ENCODE measurements at regions not wholly inside any gene's neighbourhood (a gene's known extent, or its start where the extent isn't known, plus 50 kb on each side); places are given as distances from the start of the nearest gene placed in this dataset.

DNA sequence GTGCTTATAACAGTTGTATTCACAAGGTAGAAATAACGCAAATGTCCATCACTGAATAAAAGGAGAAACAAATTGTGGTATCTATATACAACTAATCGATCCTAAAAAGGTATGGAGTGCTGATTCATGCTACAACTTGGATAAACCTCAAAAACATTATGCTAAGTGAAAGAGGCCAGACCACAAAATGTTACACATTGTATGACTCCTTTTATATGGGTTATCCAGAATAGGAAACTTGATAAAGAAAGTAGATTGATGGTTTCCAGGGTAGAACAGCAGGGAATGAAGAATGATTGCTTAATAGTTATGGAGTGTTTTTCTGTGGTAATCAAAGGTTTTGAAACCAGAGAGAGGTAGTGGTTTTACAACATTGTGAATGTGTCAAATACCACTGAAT, 432.2 kb upstream of the TRIB2 start:
- Histone ChIP-seq H3K4me3 (no peak overlapping the region), H3K9me3 (no peaks in the 10 kb centered on the region), H3K27me3 (no peaks in the 10 kb centered on the region), H3K36me3 (ENCODE audit: low read depth, missing control alignments) (no peaks in the 10 kb centered on the region), H3K4me1 (no peaks in the 10 kb centered on the region), H3K27ac (no peak overlapping the region)
- WGBS, 2 donors: 93 to 94% methylated on average over 2 of the region's 2 CpGs
- no peak for DNase-seq
- no peak for TF ChIP-seq POLR2A (IDR thresholded peaks at IDR 0.05)
- TF ChIP-seq, protein P1, sequence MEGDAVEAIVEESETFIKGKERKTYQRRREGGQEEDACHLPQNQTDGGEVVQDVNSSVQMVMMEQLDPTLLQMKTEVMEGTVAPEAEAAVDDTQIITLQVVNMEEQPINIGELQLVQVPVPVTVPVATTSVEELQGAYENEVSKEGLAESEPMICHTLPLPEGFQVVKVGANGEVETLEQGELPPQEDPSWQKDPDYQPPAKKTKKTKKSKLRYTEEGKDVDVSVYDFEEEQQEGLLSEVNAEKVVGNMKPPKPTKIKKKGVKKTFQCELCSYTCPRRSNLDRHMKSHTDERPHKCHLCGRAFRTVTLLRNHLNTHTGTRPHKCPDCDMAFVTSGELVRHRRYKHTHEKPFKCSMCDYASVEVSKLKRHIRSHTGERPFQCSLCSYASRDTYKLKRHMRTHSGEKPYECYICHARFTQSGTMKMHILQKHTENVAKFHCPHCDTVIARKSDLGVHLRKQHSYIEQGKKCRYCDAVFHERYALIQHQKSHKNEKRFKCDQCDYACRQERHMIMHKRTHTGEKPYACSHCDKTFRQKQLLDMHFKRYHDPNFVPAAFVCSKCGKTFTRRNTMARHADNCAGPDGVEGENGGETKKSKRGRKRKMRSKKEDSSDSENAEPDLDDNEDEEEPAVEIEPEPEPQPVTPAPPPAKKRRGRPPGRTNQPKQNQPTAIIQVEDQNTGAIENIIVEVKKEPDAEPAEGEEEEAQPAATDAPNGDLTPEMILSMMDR (IDR thresholded peaks at IDR 0.05): no peak
- intact Hi-C loops (cut with DNase I; ENCODE audit: low total_unique reads): no loop called here

DNA sequence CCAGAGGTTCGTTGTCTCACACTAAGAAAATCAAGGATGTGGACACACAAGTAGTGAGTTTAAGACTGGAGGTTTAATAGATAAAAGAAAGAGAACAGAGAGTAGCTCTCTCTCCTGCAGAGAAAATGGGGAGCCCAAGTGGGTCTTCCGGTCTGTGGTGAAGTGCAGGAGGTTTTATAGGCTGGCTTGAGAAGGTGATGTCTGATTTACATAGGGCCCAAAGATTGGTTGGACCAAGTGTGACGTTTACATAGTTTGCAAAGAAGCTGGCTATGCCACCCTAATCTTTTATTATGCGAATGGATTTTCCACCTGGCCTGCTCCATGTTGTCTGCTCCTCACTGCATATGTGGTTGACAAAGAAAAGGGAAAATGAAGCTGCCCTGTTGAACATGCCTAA, 430.4 kb upstream of the TRIB2 start:
- no peak overlapping the region for H3K4me3 ChIP-seq
- TF ChIP-seq, protein P1 (IDR thresholded peaks at IDR 0.05): no peak
- no peak for TF ChIP-seq POLR2A (IDR thresholded peaks at IDR 0.05)
- DNase-seq: no peak
- intact Hi-C loops (cut with DNase I; ENCODE audit: low total_unique reads): no loop called here
- no peaks in the 10 kb centered on the region for H3K27me3 ChIP-seq
- H3K4me1 ChIP-seq: no peaks in the 10 kb centered on the region
- 91 to 95% methylated on average over 4 of the region's 4 CpGs for WGBS, 2 donors
- H3K27ac ChIP-seq: no peak overlapping the region
- H3K36me3 ChIP-seq (ENCODE audit: low read depth, missing control alignments): no peaks in the 10 kb centered on the region
- H3K9me3 ChIP-seq: no peaks in the 10 kb centered on the region

DNA sequence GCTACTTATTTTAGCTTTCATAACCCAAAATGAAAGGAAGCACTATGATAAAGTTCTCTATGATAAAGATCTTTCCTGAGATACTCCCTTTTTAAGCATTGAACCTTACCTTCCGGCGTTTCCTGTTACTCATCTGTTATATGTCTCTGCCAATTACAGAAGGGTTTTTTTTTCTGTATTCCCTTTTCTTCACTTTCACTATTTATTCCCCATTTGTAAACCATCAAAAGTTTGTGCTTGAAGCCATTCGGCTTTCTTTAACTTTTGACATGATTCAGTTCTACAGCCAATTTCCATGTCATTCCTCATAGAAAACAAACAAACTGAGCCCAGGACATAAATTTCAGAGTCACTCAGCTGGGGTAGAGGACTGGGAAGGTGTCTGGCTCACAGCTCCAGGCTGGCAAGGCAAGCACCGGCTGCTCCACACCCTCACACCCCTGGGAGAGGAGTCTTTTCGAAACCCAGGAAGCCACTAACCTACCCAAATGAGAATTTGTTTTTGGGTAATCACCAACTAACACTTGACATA, 429.4 kb upstream of the TRIB2 start:
- H3K4me3 ChIP-seq: no peak overlapping the region
- H3K27me3 ChIP-seq: no peaks in the 10 kb centered on the region
- intact Hi-C loops (cut with DNase I; ENCODE audit: low total_unique reads): no loop called here
- WGBS, 2 donors: 73 to 88% methylated on average over 5 of the region's 5 CpGs
- H3K36me3 ChIP-seq (ENCODE audit: low read depth, missing control alignments): no peaks in the 10 kb centered on the region
- DNase-seq: no peak
- H3K4me1 ChIP-seq: no peaks in the 10 kb centered on the region
- no peaks in the 10 kb centered on the region for H3K9me3 ChIP-seq
- no peak overlapping the region for H3K27ac ChIP-seq
- no peak for TF ChIP-seq POLR2A (IDR thresholded peaks at IDR 0.05)
- TF ChIP-seq, protein P1 (IDR thresholded peaks at IDR 0.05): no peak

DNA sequence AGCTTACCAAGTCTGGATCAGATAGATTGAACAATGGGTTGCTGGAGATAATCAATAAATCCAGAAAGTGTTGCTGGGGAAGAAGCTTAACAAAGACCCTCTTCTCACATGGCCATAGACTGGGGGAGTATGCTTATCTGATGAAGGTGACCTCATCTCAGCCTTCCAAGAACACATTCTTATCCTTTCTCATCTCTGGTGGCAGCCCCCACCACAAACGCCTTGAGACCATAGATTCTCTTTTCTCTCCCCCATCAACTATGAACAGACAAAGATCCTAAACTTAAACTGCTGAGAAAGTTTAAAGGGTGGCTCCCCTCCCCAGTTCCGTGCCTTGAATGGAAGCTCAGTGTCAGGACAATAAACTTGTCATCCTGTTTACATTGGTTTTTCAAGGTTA, 428.7 kb upstream of the TRIB2 start:
- WGBS, 2 donors: 80 to 86% methylated on average over 2 of the region's 2 CpGs
- Histone ChIP-seq H3K27ac (no peak overlapping the region), H3K4me1 (no peaks in the 10 kb centered on the region), H3K27me3 (no peaks in the 10 kb centered on the region), H3K36me3 (ENCODE audit: low read depth, missing control alignments) (no peaks in the 10 kb centered on the region), H3K4me3 (no peak overlapping the region), H3K9me3 (no peaks in the 10 kb centered on the region)
- TF ChIP-seq POLR2A (IDR thresholded peaks at IDR 0.05): no peak
- TF ChIP-seq, protein P1 (IDR thresholded peaks at IDR 0.05): no peak
- DNase-seq: no peak
- intact Hi-C loops (cut with DNase I; ENCODE audit: low total_unique reads): no loop called here

DNA sequence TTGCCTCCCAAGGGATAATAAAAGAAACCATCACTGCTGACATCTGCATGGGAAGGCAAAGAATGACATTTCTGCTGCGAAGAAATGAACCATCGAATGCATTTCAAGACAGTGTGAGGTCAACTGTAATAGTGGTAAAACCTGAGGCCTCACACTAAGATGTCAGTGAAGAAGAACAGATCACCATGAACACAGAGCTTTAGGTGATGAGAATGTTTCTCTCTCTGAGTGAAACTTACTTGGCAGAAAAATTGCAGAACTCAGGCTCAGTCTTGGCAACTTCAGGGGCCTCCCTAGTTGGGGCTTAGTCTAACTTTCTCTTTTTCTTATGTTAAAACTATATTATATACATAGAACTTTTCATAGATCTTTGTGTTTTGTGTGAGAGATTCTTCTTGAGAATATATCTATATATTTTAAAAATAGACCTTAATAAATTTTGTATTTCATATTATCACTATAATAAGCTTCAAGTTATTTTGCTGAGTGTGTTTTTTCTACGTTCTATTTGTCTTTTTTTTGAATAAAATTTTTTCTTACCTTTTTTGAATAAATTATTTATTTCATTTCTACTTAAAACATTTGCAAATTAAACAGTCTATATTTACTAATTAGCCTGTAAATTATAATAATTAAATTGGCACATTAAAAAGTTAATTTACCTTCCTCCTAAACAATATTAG, 427.5 kb upstream of the TRIB2 start:
- Histone ChIP-seq H3K27ac (no peak overlapping the region), H3K9me3 (no peaks in the 10 kb centered on the region), H3K4me1 (no peaks in the 10 kb centered on the region), H3K4me3 (no peak overlapping the region), H3K36me3 (ENCODE audit: low read depth, missing control alignments) (no peaks in the 10 kb centered on the region), H3K27me3 (no peaks in the 10 kb centered on the region)
- no peak for DNase-seq
- WGBS, 2 donors: 87 to 97% methylated on average over 3 of the region's 3 CpGs
- intact Hi-C loops (cut with DNase I; ENCODE audit: low total_unique reads): no loop called here
- no peak for TF ChIP-seq POLR2A (IDR thresholded peaks at IDR 0.05)
- TF ChIP-seq, protein P1 (IDR thresholded peaks at IDR 0.05): no peak
